C4-2B (cell line): ENCODE measurements at regions not wholly inside any gene's neighbourhood (a gene's known extent, or its start where the extent isn't known, plus 50 kb on each side); places are given as distances from the start of the nearest gene placed in this dataset.
"Not testable (repeated sequence)": the region's sequence is repeated elsewhere in the genome, so short reads cannot be mapped to it uniquely, and the experiment has no call there.

Source experiments
- CTCF ChIP-seq: fragments of 450-650 bp; conservative IDR thresholded peaks from 2 replicates; pipeline ENCODE4 v1.5.1; 2017; ENCODE audit warnings: mild to moderate bottlenecking
- ZFX ChIP-seq: fragments of 450-650 bp; IDR thresholded peaks from 2 replicates; pipeline ENCODE4 v1.6.1; 2017

GRCh38 chr1:146308152-146308551, 79.3 kb upstream of the NOTCH2NLA start:
- not testable (repeated sequence) for TF ChIP-seq CTCF, ZFX
